ENCODE measurements at regions not wholly inside any gene's neighbourhood (a gene's known extent, or its start where the extent isn't known, plus 50 kb on each side); places are given as distances from the start of the nearest gene placed in this dataset.

- no peak for TF ChIP-seq CTCF (conservative IDR thresholded peaks at IDR 0.05; ENCODE audit: low read depth in 2 of 2)
- TF ChIP-seq JUNB (IDR thresholded peaks at IDR 0.05; ENCODE audit: unreplicated experiment), result no peak
- no peak for TF ChIP-seq EZH2 (IDR thresholded peaks at IDR 0.05; ENCODE audit: low read depth, unreplicated experiment)
- no peak for TF ChIP-seq POLR2AphosphoS5 (IDR thresholded peaks at IDR 0.05; ENCODE audit: low read depth)
Measured at GRCh38 chr3:64743887-64744243, 56.1 kb upstream of the ADAMTS9 start.
